Suppressor macrophage treated with lipopolysaccharide for 1 hour (primary cell): ENCODE measurements at regions not wholly inside any gene's neighbourhood (a gene's known extent, or its start where the extent isn't known, plus 50 kb on each side); places are given as distances from the start of the nearest gene placed in this dataset.
"Not testable (repeated sequence)": the region's sequence is repeated elsewhere in the genome, so short reads cannot be mapped to it uniquely, and the experiment has no call there.

Source experiments
- DNase-seq, 3 donors: peaks; one replicate each; pipeline ENCODE4 v3.0.0-alpha.2; 2020 to 2022

DNA sequence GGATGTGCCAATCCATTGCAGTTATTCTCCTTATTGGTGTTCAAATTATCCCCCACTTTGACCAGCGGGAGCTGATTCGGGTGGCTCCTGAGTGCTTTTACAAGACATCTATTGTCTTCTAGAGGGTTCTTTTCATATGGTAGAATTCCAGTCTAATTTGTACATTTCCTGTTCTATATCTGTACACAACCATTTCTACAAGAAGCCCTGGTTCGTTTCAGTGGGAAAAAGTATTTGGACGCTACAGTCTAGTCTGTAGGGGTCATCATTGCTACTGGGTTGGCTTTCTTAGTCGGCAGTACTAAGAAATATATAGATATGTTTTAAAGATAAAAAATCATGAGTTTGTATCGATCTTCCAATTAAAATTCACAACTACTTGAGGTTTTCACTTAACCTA lies 262.6 kb downstream of the MAP2K6 start:
- DNase-seq: no peak

DNA sequence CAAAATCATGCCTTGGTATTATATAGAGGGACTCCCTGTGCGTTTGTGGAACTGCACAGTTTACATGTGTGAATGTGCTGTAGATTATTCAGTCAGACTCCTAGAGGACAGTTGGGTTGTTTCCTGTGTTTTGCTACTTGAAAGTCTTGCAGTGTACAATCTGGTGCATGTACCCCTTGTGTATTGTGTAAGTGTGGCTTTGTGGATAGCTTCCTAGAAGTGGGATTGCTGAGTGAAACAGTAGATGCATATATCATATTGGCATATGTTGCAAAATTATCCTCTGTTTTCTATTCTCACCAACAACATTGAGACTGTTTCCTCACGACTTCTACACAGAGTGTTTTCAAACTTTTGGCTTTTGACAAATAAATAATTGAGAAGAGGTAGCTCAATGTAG lies 263.7 kb downstream of the MAP2K6 start:
- DNase-seq: no peak

DNA sequence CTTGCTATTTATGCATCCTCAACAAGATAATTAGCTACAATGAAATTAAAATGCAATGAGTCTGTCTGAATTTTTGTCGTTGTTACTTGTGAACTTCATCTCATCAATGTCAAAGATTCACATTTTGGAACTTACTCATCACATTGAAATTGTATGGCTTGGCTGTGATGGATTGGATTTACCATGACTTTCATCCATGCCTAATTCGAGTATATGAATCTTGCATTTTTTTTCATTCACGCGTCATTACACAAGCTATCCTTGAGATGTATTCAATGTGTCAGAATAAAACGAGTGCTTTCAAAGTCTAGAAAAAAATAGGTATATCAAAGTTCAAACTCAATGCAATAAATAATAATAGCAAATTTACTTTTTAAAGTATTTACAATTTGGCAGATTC lies 265.3 kb downstream of the MAP2K6 start:
- DNase-seq: no peak

DNA sequence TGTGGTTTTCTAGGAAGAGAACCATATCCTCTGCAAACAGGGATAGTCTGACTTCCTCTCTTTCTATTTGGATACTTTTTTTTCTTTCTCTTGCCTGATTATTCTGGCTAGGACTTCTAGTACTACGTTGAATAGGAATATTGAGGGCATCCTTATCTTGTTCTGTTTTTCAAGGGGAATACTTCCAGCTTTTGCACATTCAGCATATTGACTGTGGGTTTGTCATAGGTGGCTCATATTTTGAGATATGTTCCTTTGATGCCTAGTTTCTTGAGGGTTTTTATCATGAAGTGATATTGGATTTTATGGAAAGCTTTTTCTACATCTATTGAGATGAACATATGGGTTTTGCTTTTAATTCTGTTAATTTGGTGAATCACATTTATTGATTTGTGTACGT lies 269.8 kb downstream of the MAP2K6 start:
- DNase-seq: no peak

DNA sequence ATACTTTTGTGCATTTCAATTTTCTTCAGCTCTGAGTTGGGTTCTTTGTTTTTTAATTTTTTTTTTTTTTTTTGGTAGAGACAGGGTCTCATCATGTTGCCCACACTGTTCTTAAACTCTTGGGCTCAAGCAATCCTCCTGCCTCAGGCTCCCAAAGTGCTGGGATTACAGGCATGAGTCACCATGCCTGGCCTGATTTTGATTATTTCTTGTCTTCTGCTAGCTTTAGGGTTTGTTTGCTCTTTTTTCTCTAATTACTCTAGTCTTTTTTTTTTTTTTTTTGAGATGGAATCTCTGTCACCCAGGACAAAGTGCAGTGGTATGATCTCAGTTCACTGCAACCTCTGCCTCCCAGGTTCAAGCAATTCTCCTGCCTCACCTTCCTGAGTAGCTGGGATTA lies 270.7 kb downstream of the MAP2K6 start:
- DNase-seq: not testable (repeated sequence)

DNA sequence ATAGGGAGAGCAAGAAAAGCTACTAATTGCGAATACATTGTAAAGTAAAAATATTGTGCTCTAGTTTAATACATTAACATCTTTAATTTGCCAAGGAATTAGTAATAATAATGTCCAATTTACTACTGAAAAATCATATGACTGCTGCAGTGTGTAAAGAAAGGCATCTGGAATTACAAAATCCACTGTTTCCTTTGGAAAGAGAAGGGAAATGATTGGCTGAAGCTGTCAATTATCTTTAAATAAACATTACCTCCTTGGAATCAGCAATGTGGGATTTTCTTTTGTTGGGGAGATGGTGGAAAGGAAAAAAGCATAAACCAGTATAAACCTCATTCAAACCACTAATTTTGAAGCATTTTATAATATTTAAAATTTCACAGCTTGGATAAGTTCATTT lies 276.0 kb downstream of the MAP2K6 start:
- DNase-seq: no peak

DNA sequence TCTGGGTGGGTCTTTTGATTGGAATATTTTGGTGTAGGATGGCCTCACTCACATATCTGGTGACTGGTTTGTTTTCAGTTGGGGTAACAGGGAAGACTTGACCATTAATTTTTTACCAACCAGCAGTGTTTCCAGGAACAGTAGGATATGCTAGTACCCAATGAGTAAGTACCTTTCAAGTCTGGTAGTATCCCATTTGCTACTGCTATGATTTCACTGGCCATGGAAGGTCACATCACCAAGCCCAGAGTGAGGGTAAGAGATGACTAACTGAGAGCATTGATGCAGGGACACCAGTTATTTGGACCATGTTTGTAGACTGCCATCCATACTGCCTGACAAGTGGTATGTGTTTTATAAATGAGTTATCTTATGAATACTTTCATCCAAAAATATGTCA lies 277.7 kb downstream of the MAP2K6 start:
- no peak for DNase-seq

DNA sequence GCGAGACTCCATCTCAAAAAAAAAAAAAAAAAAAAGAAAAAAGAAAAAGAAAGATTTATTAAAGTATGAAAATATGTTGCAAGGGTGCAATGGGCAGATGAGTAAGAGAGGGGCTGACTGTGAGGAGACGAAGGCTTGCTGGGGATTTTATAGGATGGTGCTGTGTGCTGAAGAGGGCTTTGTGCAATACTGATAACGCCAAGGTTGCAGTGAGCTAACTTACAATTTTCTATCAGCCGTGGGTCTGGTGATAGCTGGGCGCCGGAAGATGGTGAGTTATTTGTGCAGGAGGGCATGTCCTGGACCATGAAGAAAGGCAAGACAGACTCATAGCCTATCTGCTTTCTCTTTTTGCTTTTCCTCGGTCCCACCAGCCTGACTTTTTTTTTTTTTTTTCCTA lies 281.1 kb downstream of the MAP2K6 start:
- DNase-seq: no peak

DNA sequence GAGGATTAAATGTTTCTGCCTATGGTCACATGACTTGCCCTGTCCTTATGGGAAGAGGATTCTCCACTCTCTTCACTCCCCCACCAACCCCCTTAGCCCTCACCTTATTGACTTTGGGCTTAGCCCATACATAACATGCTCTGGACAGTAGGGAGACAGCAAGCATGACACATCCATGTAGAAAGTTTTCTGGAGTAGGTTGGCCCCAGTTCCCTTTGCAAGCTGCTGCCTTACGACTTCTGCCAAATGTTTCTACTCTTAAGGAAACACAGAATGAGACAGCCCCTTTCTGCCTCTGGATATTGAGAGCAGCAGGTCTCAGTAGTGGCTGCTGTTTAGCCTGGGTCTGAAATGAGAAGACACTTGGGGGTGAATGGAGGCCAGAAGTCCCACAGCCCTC lies 282.2 kb downstream of the MAP2K6 start:
- no peak for DNase-seq

DNA sequence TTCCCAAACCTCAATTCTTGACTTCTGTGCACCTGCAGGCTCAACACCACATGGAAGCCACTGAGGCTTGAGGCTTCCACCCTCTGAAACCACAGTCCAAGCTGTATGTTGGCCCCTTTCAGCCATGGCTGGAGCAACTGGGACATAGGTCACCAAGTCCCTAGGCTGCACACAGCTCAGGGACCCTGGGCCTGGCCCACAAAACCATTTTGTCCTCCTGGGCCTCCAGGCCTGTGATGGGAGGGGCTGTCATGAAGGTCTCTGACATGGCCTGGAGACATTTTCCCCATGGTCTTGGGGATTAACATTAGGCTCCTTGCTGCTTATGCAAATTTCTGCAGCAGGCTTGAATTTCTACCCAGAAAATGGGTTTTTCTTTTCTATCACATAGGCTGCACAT lies 283.9 kb downstream of the MAP2K6 start:
- DNase-seq: not testable (repeated sequence)

DNA sequence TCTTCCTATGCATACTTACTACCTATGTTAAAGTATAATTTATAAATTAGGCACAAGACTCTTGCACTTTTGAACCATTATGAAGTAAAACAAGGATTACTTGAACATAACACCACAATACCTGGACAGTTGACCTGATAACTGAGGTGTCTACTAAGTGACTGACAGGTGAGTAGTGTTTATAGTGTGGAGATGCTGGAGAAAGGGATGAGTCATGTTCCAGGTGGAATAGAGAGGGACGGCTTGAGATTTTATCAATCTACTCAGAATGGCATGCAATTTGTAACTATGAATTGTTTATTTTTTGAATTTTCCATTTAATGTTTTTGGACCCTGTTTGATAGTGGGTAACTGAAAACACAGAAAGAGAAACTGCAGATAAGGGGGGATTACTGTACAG lies 287.6 kb downstream of the MAP2K6 start:
- DNase-seq: no peak

DNA sequence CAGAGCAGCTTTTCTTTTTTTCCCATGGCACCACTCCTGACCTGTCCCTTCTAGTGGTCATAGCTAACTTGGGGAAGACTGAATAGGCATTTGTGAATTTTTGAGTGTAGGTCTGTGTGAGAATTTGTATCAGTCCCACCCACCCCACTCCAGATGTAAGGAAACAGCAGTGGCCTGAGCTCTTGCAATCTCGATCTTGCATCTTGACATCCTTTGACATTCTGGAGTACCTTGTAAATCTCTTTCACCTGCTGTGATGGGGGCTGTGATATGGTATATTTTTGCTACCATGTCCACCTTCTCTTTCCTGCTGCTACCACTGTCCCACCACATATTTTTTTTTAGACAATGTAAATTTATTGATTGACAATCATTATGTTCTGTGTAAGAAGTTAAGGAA lies 289.3 kb downstream of the MAP2K6 start:
- DNase-seq: no peak

DNA sequence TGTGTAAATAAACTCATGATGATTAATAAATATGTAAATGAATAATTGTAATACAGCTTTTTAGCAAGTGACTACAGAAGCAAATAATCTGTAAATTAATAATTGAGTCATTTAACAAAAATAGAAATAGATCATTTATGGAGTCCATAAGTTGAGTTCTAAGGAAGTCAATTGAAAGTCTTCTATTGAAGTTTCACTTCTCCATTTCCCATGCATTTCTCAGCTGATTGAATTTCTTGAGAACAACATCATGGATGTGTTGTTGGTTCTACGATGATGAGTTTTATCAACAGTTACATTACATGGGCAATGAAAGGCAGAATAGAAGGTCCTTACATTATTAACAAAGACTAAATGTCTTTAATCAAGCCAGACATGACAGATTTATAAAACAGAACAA lies 290.4 kb downstream of the MAP2K6 start:
- peak in 2 of 3 donors; percentile 30 to 46 for DNase-seq

DNA sequence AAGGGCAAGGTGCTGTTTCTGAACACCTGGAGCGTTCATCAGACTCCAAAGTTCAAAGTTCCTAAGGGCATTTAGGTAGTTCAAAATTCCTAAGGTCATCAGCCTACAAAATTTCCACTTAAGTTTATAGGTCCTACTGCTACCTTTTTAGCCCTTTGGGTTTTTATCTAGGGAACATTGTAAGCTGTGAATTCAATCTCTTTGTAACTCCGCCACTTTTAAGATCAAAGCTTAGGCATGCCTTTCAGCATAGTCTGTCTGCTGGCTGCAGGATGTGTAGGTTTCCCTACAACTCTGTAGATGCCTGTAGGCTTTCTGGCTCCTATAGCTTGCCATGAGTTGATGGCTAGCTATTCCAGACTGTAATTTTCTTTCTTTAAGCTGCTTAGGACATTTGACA lies 291.6 kb downstream of the MAP2K6 start:
- no peak for DNase-seq

DNA sequence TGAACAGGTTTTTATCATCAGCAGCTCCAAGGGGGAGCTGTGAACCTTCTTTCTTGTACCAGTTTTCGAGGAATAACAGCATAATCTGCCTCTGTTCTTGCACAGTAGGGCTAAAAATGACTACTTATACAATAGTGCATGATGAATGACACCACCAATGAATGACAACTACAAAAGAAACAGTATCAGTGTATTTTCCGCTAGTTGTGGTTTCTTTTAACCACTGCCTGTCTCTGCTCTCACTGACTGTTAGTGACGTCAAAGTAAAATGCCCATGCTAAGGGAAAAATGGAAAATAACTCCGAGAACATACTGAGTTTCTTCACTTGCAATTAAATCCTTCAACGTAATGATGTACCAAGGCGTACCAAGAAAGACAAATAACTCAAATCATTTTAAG lies 294.9 kb downstream of the MAP2K6 start:
- DNase-seq: no peak

DNA sequence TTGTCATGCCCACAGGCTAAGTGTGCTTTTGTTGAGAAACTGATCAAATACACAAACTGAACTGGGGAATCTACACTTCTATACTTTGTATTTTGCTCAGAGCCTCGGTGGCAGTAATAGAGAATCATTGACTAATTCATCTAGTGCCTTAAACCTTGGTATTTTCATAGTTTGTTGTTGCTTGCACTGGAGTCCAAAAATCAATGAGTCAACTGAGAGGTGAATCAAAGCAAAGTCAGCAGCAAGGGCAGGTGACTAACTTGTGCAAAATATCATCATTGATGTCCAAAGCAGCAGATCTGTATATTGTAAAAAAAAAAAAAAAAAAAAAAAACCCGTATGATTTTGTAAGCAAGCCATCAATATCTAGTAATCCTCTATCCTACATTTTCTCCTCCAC lies 296.4 kb downstream of the MAP2K6 start:
- no peak for DNase-seq

DNA sequence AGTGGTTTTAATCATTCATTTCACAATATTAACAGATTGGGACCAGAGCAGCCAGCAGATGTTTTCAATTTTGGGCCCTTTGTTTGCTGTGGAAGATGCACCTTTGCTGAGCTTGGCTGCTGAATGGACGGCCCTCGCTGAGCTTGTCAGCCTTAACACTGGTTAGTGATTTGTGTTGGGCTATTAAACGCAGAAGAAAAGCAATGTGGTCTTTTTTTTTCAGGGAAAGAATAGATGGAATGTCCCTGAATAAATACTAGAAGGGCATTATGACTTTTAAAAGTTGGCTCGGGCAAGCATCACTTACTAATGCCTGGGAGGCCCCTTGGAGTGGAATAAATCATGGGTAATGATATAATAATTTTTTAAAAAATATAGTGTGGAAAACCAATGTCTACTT lies 297.0 kb downstream of the MAP2K6 start:
- no peak for DNase-seq

DNA sequence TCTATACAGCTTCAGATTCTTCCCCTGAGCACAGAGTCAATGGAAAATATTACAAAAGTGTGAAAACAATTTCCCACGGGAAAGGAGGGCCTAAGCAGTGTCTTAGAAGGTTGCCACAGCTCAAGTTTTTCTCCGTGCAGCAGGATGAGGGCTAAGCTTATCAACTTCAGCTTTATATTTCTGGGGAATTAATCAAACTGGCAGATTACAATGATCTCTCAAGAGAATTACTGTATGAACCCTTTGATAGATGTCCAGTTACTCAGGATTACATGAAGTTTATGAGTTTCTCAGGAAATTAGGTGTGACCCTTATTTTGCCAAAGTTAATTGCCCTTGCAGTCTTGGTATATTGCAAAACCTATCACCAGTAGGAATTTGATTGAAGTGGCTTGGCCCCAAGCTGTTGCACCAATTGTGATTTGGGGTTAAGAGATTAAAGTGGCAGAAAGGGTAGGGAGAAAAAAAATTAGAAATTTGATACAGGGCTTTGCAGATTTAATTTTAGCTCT lies 298.4 kb downstream of the MAP2K6 start:
- DNase-seq: no peak

DNA sequence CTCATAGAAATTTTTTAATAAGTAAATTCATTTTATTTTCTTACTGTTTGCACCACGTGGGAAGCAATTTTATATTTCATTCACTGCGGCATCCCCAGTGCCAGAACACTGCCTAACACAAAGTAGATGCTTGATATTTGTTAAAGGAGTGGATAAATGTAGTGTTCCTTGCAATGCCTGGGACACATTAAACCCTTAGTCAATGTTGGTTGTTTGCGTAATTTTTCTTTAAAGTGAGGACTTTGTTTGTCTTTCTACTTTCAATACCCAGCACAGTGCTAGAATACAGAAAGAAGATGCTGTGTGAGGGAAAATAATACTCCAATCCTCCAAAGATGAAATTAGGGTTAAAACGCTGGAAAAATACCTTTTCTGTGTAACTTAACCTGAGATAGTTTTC lies 299.3 kb downstream of the MAP2K6 start:
- no peak for DNase-seq

DNA sequence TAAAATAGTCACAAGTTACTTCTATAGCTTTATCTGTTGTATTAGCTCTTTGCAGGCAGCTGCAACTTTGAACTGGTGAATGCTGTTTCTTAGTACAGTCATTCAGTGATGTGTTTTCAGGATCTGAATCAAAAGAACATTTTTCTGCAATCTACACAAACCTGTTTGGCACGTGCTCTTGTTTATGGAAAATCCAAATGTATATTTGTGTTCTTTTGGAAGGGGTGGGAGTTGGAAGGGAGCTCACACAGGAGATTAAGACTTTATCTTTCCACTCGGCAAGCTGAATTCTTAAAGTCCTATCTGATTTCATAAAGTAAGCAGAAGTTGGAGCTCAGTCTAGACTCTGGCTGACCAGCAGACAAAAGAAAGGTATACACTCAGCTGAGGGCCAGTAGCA lies 300.2 kb downstream of the MAP2K6 start:
- DNase-seq: no peak

DNA sequence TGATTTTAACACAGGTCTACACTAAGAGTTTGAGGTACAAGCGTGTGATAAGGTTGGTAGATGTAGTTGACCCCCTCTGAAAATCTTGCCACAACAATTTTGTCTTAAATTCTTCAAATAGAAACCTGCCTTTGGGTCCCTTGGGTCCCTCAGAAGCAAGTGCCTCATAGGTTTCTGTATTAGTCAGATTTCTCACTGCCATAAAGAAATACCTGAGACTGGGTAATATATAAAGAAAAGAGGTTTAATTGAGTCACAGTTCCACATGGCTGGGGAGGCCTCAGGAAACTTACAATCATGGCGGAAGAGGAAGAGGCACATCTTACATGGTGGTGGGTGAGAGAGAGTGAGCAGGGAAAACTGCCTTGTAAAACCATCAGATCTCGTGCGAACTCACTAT lies 301.2 kb downstream of the MAP2K6 start:
- DNase-seq: no peak

DNA sequence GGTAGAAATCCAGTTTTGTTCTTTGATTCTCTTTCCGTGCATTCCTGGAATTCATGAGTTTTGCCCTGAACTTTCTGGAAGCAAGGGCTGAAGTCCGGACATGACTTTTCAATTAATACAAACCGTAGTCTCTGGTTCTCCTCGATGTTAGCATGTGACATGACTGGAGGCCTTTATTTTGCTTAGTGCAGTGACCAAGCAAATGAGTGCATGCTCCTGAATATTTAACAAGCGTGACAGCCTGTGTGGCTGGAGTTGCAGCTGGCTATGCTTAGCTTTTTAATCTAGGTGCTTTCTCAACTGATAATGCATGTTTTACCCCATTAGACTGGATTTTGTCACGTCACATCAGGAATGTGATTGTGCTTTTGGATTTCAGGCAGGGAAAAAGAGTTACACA lies 302.1 kb downstream of the MAP2K6 start:
- DNase-seq: no peak

DNA sequence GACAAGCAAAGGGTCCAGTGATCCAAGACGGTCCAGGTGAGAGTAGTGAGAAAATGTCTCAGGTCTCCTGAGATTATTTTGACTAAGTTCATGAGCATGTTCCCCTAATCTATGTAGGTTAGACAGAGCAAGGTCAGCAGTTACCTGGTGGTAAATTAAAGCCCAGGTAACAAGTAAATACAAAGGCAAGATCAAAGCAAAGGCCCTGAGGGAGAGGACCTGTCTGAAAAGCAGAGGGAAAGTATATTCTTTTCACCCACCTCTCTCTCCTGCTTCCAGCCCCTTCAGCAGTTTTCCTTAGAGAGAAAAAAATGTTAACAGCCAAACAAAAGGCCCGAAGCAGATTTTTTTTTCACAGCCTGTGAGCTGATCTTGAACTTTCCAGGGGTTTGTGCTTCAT lies 302.7 kb downstream of the MAP2K6 start:
- DNase-seq: no peak

DNA sequence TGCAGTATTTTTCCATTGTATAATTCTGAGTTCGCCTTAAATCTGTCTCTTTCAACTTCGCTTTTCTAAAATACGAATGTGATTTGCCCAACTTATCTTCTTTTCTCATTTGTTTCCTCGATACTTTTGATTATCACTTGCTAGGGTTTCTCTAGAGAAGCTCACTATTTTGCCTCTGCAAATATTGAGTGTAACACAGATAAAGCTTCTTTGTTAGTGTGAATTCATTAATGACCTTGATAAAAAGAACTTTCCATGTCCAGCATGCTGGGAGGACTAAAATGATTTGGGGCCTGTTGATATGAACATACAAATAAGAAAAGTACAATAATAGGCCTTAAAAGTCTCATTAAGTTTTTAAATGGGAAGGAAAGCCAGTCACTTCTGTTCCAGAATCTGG lies 303.3 kb downstream of the MAP2K6 start:
- DNase-seq: no peak

DNA sequence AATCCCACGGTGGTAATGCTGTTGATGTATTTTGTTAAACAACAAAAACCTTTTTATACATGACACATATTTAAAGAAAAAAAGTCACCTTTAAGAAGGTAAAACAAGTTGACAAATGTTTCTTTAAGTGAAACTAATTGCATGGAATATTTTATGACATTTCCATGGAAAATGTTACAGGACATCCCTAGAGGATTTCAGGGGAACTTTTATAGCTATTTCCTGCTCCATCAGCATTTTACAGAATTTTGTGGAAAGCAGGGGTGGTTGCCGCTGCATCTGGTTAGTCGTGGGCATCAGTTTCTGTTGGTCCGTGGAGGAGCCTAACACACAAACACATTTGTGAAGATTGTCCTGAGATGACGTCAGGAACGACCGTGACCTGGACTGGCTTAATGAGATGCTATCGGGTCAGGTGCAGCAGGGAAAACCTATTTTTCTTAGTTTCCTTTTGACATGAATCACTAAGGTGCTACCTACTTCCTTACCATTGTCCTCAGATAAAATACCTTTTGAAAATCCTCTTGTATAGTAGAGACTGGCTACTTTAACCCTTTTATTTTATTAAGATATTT lies 305.1 kb downstream of the MAP2K6 start:
- DNase-seq: no peak

DNA sequence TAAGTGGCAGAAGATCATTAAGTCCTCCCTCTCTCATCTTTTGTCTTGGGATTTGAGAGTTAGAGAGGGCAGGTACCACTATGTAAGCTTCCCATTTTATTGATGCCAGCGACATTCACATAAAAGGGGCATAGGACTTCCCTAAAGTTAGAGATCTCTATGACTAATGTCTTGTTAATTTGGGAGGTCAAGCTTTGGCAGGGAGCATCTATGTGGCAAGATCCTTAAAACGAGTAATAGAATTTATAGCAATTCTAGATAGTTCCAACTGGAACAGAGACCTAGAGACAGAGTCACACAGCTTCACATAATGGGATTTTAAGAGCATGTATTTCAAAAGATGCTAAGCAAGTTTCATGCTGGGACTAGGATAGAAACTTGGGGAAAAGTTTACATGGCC lies 308.0 kb downstream of the MAP2K6 start:
- peak in 1 of 3 donors; percentile 8 for DNase-seq
